OCI-LY7 (cell line): ENCODE measurements at regions not wholly inside any gene's neighbourhood (a gene's known extent, or its start where the extent isn't known, plus 50 kb on each side); places are given as distances from the start of the nearest gene placed in this dataset.

Experiments
- BruUV-seq: library from RNA; stranded (reverse); fragments of 400-500 nt; replicated peaks from 2 replicates; lab custom pipeline; 2021; lab: Mats Ljungman, UMichigan
- CTCF ChIA-PET: fragments of 300-600 bp; sonication (Branson Sonifier 250); formaldehyde crosslinking; loops from one replicate; lab custom pipeline; 2022; ENCODE audit warnings: antibody characterized with exemption; ENCODE audit not compliant: unreplicated experiment; lab: Charles Lee
- POLR2A ChIA-PET: fragments of 300-600 bp; sonication (Branson Sonifier 250); formaldehyde crosslinking; loops from one replicate; lab custom pipeline; 2022; ENCODE audit warnings: antibody characterized with exemption; lab: Charles Lee
- DNase-seq: peaks from one replicate; pipeline ENCODE4 v3.0.0-alpha.2; 2015; ENCODE audit warnings: low spot score
- H2AFZ ChIP-seq: fragments of 200-600 bp; sonication (generic), shearing (Covaris generic); 2 replicates; pipeline ENCODE4 v1.6.1; 2014; ENCODE audit warnings: mild to moderate bottlenecking, antibody characterized with exemption, low read length, moderate library complexity
- H3K27ac ChIP-seq: fragments of 200-600 bp; sonication (generic); 2 replicates; pipeline ENCODE4 v1.5.1; 2014; ENCODE audit warnings: mixed run types, low read depth, mild to moderate bottlenecking, moderate library complexity, low read length, inconsistent platforms; ENCODE audit not compliant: poor library complexity, severe bottlenecking
- H3K36me3 ChIP-seq: fragments of 200-600 bp; sonication (generic); 2 replicates; pipeline ENCODE4 v1.6.1; 2014; ENCODE audit warnings: mild to moderate bottlenecking, antibody characterized with exemption, low read length, moderate library complexity, mixed read lengths; ENCODE audit not compliant: insufficient read depth
- H3K4me1 ChIP-seq: fragments of 200-600 bp; sonication (generic); 2 replicates; pipeline ENCODE4 v1.5.1; 2014; ENCODE audit warnings: mild to moderate bottlenecking, low read length; ENCODE audit not compliant: insufficient read depth, poor library complexity, severe bottlenecking
- H3K4me2 ChIP-seq: fragments of 200-600 bp; sonication (generic); 2 replicates; pipeline ENCODE4 v1.6.1; 2014; ENCODE audit warnings: mild to moderate bottlenecking, low read length
- H3K4me3 ChIP-seq: fragments of 200-600 bp; sonication (generic); 2 replicates; pipeline ENCODE4 v1.5.1; 2014; ENCODE audit warnings: mild to moderate bottlenecking, low read depth, low read length; ENCODE audit not compliant: poor library complexity, severe bottlenecking
- H3K79me2 ChIP-seq: fragments of 200-600 bp; sonication (generic); 2 replicates; pipeline ENCODE4 v1.6.1; 2016; ENCODE audit warnings: low read depth, mild to moderate bottlenecking, low read length, moderate library complexity, mixed read lengths; ENCODE audit not compliant: insufficient read depth
- H3K9me2 ChIP-seq: fragments of 200-600 bp; sonication (generic); 2 replicates; pipeline ENCODE4 v1.6.1; 2016; ENCODE audit warnings: mild to moderate bottlenecking, low read length, mixed read lengths; ENCODE audit not compliant: insufficient read depth
- H3K9me3 ChIP-seq: fragments of 200-600 bp; sonication (generic); 2 replicates; pipeline ENCODE4 v1.6.1; 2014; ENCODE audit warnings: mild to moderate bottlenecking, mixed run types, low read length, mixed read lengths
- H4K20me1 ChIP-seq: fragments of 200-600 bp; sonication (generic); 2 replicates; pipeline ENCODE4 v1.6.1; 2014; ENCODE audit warnings: mild to moderate bottlenecking, antibody characterized with exemption, low read length, moderate library complexity, mixed read lengths; ENCODE audit not compliant: insufficient read depth
- EZH2phosphoT487 ChIP-seq: fragments of 200-600 bp; sonication (generic); IDR thresholded peaks from 2 replicates; pipeline ENCODE4 v1.6.1; 2018; ENCODE audit warnings: low read depth, borderline replicate concordance, mild to moderate bottlenecking, mixed run types, antibody characterized with exemption, low read length, moderate library complexity, mixed read lengths
- intact Hi-C: fragments of 100-400 bp; cut with micrococcal nuclease; formaldehyde crosslinking; loops from one replicate; pipeline ENCODE4 v1.10.0; 2022; ENCODE audit not compliant: unreplicated experiment
- TF ChIP-seq, protein P1 (sequence below): fragments of 200-600 bp; sonication (generic); conservative IDR thresholded peaks from 2 replicates; pipeline ENCODE4 v1.5.1; 2014; ENCODE audit warnings: mild to moderate bottlenecking, antibody characterized with exemption, low read length, moderate library complexity, mixed read lengths

DNA sequence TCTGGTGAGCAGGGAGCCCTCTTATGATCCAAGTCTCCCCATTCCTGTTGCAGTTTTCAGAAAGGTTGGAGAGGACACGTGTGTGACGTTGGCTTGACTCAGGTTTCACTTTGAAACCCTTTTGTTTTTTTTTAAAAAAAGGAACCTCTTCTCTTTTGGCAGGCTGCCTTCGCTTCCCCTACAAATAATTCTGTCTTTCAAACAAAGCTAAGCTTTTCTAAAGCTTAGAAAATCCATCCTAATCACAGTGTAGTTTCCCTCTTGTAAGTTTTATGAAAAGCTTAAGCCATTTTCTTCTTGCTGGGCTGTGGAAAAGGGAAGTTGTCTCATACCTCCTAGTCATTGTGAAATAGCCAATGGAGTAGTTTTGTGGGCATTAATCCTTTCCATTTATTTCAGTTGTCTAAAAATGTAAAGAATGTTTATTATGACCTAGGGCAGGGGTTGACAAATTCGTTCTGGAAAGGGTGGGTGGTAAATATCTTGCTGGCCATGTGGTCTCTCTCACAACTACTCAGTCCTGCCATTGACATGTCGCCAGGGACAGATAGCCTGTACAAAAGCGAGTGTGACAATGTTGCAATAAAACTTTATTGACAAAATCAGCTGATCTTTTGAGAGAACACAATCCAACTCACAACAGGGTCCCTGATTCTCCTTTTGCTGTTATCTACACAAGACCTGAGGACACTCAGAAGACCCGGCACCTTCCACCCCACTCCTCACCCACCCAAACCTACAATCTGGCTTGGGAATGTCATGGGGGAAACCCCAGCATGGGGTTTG, 878.8 kb downstream of the RNF144A start:
- Histone ChIP-seq H2AFZ (peak overlapping the region; percentile 36), H4K20me1 (no peaks in the 10 kb centered on the region), H3K9me3 (peaks cover 7% of the 10 kb centered on the region; the same call in 1 of the 2 replicates), H3K36me3 (no peaks in the 10 kb centered on the region), H3K4me3 (no peak overlapping the region), H3K9me2 (no peaks in the 10 kb centered on the region), H3K4me1 (no peaks in the 10 kb centered on the region), H3K79me2 (no peaks in the 10 kb centered on the region), H3K27ac (no peak overlapping the region), H3K4me2 (0 out of 2 replicates have a peak overlapping the region, but pooled peaks have one; percentile 12)
- ChIA-PET CTCF (no interaction called here), POLR2A (interaction anchor here (0.9 to 2.2 kb wide), 5 partner anchors 10 to 267 kb away, joined by 3 to 15 read pairs (median 3); no protein-coding TSS in a partner anchor)
- DNase-seq, result no peak
- no TSS peak for BruUV-seq
- intact Hi-C loops, result no loop called here
- TF ChIP-seq EZH2phosphoT487, result no peak

DNA sequence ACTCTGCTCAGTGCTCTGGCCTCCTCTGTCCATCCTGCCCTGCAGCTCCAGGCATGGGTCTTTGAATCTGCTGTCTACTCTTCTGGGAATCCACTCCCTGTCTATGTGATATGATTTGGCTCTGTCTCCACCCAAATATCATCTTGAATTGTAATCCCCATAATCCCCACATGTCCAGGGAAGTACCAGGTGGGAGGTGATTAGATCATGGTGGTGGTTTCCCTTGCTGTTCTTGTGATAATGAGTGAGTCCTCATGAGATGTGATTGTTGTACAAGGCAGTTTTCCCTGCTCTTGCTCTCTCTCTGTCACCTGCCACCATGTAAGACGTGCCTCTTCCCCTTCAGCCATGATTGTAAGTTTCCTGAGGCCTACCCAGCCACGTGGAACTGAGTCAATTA, 881.8 kb upstream of the ID2 start:
- no peak overlapping the region for H3K27ac ChIP-seq
- ChIA-PET CTCF (no interaction called here), POLR2A (no interaction called here)
- no peaks in the 10 kb centered on the region for H3K9me2 ChIP-seq
- no peaks in the 10 kb centered on the region for H3K4me1 ChIP-seq
- intact Hi-C loops, result no loop called here
- TF ChIP-seq, protein P1, sequence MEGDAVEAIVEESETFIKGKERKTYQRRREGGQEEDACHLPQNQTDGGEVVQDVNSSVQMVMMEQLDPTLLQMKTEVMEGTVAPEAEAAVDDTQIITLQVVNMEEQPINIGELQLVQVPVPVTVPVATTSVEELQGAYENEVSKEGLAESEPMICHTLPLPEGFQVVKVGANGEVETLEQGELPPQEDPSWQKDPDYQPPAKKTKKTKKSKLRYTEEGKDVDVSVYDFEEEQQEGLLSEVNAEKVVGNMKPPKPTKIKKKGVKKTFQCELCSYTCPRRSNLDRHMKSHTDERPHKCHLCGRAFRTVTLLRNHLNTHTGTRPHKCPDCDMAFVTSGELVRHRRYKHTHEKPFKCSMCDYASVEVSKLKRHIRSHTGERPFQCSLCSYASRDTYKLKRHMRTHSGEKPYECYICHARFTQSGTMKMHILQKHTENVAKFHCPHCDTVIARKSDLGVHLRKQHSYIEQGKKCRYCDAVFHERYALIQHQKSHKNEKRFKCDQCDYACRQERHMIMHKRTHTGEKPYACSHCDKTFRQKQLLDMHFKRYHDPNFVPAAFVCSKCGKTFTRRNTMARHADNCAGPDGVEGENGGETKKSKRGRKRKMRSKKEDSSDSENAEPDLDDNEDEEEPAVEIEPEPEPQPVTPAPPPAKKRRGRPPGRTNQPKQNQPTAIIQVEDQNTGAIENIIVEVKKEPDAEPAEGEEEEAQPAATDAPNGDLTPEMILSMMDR, result no peak
- TF ChIP-seq EZH2phosphoT487, result no peak
- no peaks in the 10 kb centered on the region for H4K20me1 ChIP-seq
- DNase-seq, result no peak
- no peak overlapping the region for H3K4me3 ChIP-seq
- peaks cover 27% of the 10 kb centered on the region; the same call in 1 of the 2 replicates for H3K9me3 ChIP-seq
- H2AFZ ChIP-seq, result no peak overlapping the region
- H3K36me3 ChIP-seq, result no peaks in the 10 kb centered on the region
- BruUV-seq, result no TSS peak
- H3K79me2 ChIP-seq, result no peaks in the 10 kb centered on the region
- no peak overlapping the region for H3K4me2 ChIP-seq

DNA sequence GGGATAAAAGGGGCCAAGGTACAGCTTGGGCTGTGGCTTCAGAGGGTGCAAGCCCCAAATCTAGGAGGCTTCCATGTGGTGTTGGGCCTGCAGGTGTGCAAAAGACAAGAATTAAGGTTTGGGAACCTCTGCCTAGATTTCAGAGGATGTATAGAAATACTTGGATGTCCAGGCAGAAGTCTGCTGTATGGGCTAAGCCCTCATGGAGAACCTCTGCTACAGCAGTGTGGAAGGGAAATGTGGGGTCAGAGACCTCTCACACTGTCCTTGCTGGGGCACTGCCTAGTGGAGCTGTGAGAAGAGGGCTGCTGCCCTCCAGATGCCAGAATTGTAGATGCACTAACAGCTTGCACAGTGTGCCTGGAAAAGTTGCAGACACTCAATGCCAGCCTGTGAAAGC, 880.6 kb upstream of the ID2 start:
- no peaks in the 10 kb centered on the region for H3K36me3 ChIP-seq
- no peak overlapping the region for H3K4me2 ChIP-seq
- H3K4me1 ChIP-seq, result no peaks in the 10 kb centered on the region
- ChIA-PET POLR2A (no interaction called here), CTCF (no interaction called here)
- intact Hi-C loops, result no loop called here
- H3K79me2 ChIP-seq, result no peaks in the 10 kb centered on the region
- H3K9me2 ChIP-seq, result no peaks in the 10 kb centered on the region
- H3K4me3 ChIP-seq, result no peak overlapping the region
- H3K9me3 ChIP-seq, result peaks cover 27% of the 10 kb centered on the region; the same call in 1 of the 2 replicates
- H4K20me1 ChIP-seq, result no peaks in the 10 kb centered on the region
- no peak overlapping the region for H2AFZ ChIP-seq
- no peak overlapping the region for H3K27ac ChIP-seq
- BruUV-seq, result no TSS peak
- DNase-seq, result peak; percentile 57
- TF ChIP-seq, protein P1, result no peak
- TF ChIP-seq EZH2phosphoT487, result no peak
